ENCODE measurements at regions not wholly inside any gene's neighbourhood (a gene's known extent, or its start where the extent isn't known, plus 50 kb on each side); places are given as distances from the start of the nearest gene placed in this dataset.

GRCh38 chr17:77320044-77320440, 179.3 kb downstream of the SEC14L1 start:
- peaks cover 6 to 84% (median 44%) of the 10 kb centered on the region in 12 donors for H3K4me1 ChIP-seq
- intact Hi-C loops (cut with DNase I), result no loop called here
- H3K27me3 ChIP-seq, result no peaks in the 10 kb centered on the region
- peak overlapping the region; percentile 13 to 90 (median 76) for H3K27ac ChIP-seq
- DNase-seq, result peak in 1 of 5 donors; percentile 65
- peak in 1 of 4 donors; percentile 6 for ATAC-seq
- H3K9me3 ChIP-seq, result no peaks in the 10 kb centered on the region
- H3K36me3 ChIP-seq, result no peaks in the 10 kb centered on the region
- WGBS, 4 donors, result 45 to 61% (median 50%) methylated on average over 18 of the region's 18 CpGs
- TF ChIP-seq POLR2A (IDR thresholded peaks at IDR 0.05) (no peak), CTCF (IDR thresholded peaks at IDR 0.05) (no peak)
- peak overlapping the region; percentile 17 to 59 (median 52) for H3K4me3 ChIP-seq

GRCh38 chr17:77320485-77321256, 179.9 kb downstream of the SEC14L1 start:
- H3K9me3 ChIP-seq, result no peaks in the 10 kb centered on the region
- whole genome bisulfite sequencing, 4 donors, result 60 to 70% (median 66%) methylated on average over 24 to 30 of the region's 30 CpGs
- no peaks in the 10 kb centered on the region for H3K36me3 ChIP-seq
- no peak for ATAC-seq
- H3K27me3 ChIP-seq, result no peaks in the 10 kb centered on the region
- TF ChIP-seq POLR2A (IDR thresholded peaks at IDR 0.05), result no peak
- TF ChIP-seq CTCF (IDR thresholded peaks at IDR 0.05), result no peak
- intact Hi-C loops (cut with DNase I), result no loop called here
- H3K4me3 ChIP-seq, result peak overlapping the region in 11 of 12 donors; percentile 17 to 59 (median 53)
- peak in 1 of 5 donors; percentile 73 for DNase-seq
- peaks cover 6 to 84% (median 47%) of the 10 kb centered on the region in 12 donors for H3K4me1 ChIP-seq
- H3K27ac ChIP-seq, result peak overlapping the region; percentile 13 to 90 (median 76)

- Histone ChIP-seq H3K4me3 (peak overlapping the region in 6 of 12 donors; percentile 5 to 56 (median 24)), H3K9me3 (no peaks in the 10 kb centered on the region), H3K27ac (peak overlapping the region; percentile 37 to 90 (median 82)), H3K27me3 (no peaks in the 10 kb centered on the region), H3K4me1 (peaks cover 6 to 81% (median 44%) of the 10 kb centered on the region in 12 donors), H3K36me3 (no peaks in the 10 kb centered on the region)
- TF ChIP-seq POLR2A (IDR thresholded peaks at IDR 0.05), result no peak
- no peak for TF ChIP-seq CTCF (IDR thresholded peaks at IDR 0.05)
- ATAC-seq (no peak), DNase-seq (peak in 1 of 5 donors; percentile 60)
- WGBS, 4 donors, result 75 to 82% (median 77%) methylated on average over 22 to 35 of the region's 35 CpGs
- intact Hi-C loops (cut with DNase I), result no loop called here
Measured at GRCh38 chr17:77321649-77322513, 181.1 kb downstream of the SEC14L1 start.
